PC-3 (cell line): ENCODE measurements at regions not wholly inside any gene's neighbourhood (a gene's known extent, or its start where the extent isn't known, plus 50 kb on each side); places are given as distances from the start of the nearest gene placed in this dataset.
A peak's percentile ranks its signal among the peaks of the same experiment; 100 is the strongest.

ENCODE experiments used
- ATAC-seq: fragments of 200-7000 bp; cut with Tn5 transposase; 2 replicates; pipeline ENCODE4 v1.9.1; 2020; ENCODE audit warnings: mild to moderate bottlenecking, moderate library complexity
- BruUV-seq: library from RNA; stranded (reverse); fragments of 400-500 nt; replicated peaks from 2 replicates; lab custom pipeline; 2021; lab: Mats Ljungman, UMichigan
- CTCF ChIA-PET: fragments of 300-600 bp; sonication (Branson Sonifier 250); formaldehyde crosslinking; loops from one replicate; lab custom pipeline; 2022; ENCODE audit warnings: antibody characterized with exemption; lab: Charles Lee
- POLR2A ChIA-PET: fragments of 300-600 bp; sonication (Branson Sonifier 250); formaldehyde crosslinking; loops from one replicate; lab custom pipeline; 2022; ENCODE audit warnings: antibody characterized with exemption; ENCODE audit not compliant: unreplicated experiment; lab: Charles Lee
- DNase-seq: peaks from one replicate; pipeline ENCODE4 v3.0.0-alpha.2; 2015
- H2AFZ ChIP-seq: fragments of 300-600 bp; sonication (generic); 2 replicates; pipeline ENCODE4 v1.6.0; 2016; ENCODE audit warnings: antibody characterized with exemption, low read length
- H3F3A ChIP-seq: fragments of 300-600 bp; sonication (generic); one replicate; pipeline ENCODE4 v1.6.0; 2017; ENCODE audit warnings: antibody characterized with exemption, low read length, control low read depth, mild to moderate bottlenecking; ENCODE audit not compliant: unreplicated experiment
- H3K27ac ChIP-seq: fragments of 300-600 bp; sonication (generic); 2 replicates; pipeline ENCODE4 v1.5.1; 2016; ENCODE audit warnings: mild to moderate bottlenecking, low read length
- H3K27me3 ChIP-seq: fragments of 300-600 bp; sonication (generic); 2 replicates; pipeline ENCODE4 v1.6.1; 2016; ENCODE audit warnings: low read length, mixed read lengths
- H3K36me3 ChIP-seq: fragments of 300-600 bp; sonication (generic); 2 replicates; pipeline ENCODE4 v1.6.1; 2016; ENCODE audit warnings: low read depth, mixed run types, low read length, mixed read lengths
- H3K4me1 ChIP-seq: fragments of 300-600 bp; sonication (generic); 2 replicates; pipeline ENCODE4 v1.5.1; 2016; ENCODE audit warnings: low read length; ENCODE audit not compliant: insufficient read depth
- H3K4me2 ChIP-seq: fragments of 300-600 bp; sonication (generic); 2 replicates; pipeline ENCODE4 v1.6.0; 2016; ENCODE audit warnings: low read length
- H3K4me3 ChIP-seq: fragments of 300-600 bp; sonication (generic); 2 replicates; pipeline ENCODE4 v1.5.1; 2016; ENCODE audit warnings: mild to moderate bottlenecking, low read length, mixed read lengths
- H3K79me2 ChIP-seq: fragments of 300-600 bp; sonication (generic); 2 replicates; pipeline ENCODE4 v1.6.1; 2017; ENCODE audit warnings: low read length, mixed read lengths
- H3K9ac ChIP-seq: fragments of 300-600 bp; sonication (generic); 2 replicates; pipeline ENCODE4 v1.6.0; 2016; ENCODE audit warnings: mild to moderate bottlenecking, low read length
- H3K9me2 ChIP-seq: fragments of 300-600 bp; sonication (generic); replicated peaks from 2 replicates; pipeline ENCODE4 v1.6.1; 2016; ENCODE audit warnings: mixed run types, low read length, mixed read lengths
- H3K9me3 ChIP-seq: fragments of 300-600 bp; sonication (generic); 2 replicates; pipeline ENCODE4 v1.6.1; 2016; ENCODE audit warnings: low read length, mixed read lengths
- H4K20me1 ChIP-seq: fragments of 300-600 bp; sonication (generic); 2 replicates; pipeline ENCODE4 v1.6.1; 2016; ENCODE audit warnings: low read length, mixed read lengths
- CTCF ChIP-seq: fragments of 300-600 bp; sonication (generic); conservative IDR thresholded peaks from 2 replicates; pipeline ENCODE4 v1.5.1; 2017; ENCODE audit warnings: antibody characterized with exemption, low read depth, mild to moderate bottlenecking, low read length
- EZH2 ChIP-seq: fragments of 300-600 bp; sonication (generic); IDR thresholded peaks from one replicate; pipeline ENCODE4 v1.6.1; 2017; ENCODE audit warnings: antibody characterized with exemption, mild to moderate bottlenecking, low read length; ENCODE audit not compliant: unreplicated experiment
- EZH2phosphoT487 ChIP-seq: fragments of 300-600 bp; sonication (generic); IDR thresholded peaks from 2 replicates; pipeline ENCODE4 v1.6.1; 2018; ENCODE audit warnings: mild to moderate bottlenecking, antibody characterized with exemption, low read length, borderline replicate concordance
- intact Hi-C: fragments of 100-400 bp; cut with micrococcal nuclease; formaldehyde crosslinking; loops from 2 replicates; pipeline ENCODE4 v1.9.0; 2023

- ChIA-PET POLR2A (no interaction called here), CTCF (no interaction called here)
- intact Hi-C loops = no loop called here
- Histone ChIP-seq H3K27ac (no peak overlapping the region), H3K4me2 (no peak overlapping the region), H3K4me1 (no peaks in the 10 kb centered on the region), H3K4me3 (no peak overlapping the region), H3K36me3 (no peaks in the 10 kb centered on the region), H2AFZ (no peak overlapping the region), H3K9me3 (no peaks in the 10 kb centered on the region), H3K9ac (no peak overlapping the region), H4K20me1 (no peaks in the 10 kb centered on the region), H3F3A (no peaks in the 10 kb centered on the region), H3K27me3 (peaks cover 37% of the 10 kb centered on the region), H3K9me2 (no peaks in the 10 kb centered on the region), H3K79me2 (no peaks in the 10 kb centered on the region)
- peak; percentile 25 for DNase-seq
- TF ChIP-seq EZH2phosphoT487 = no peak
- TF ChIP-seq CTCF = no peak
- no peak for TF ChIP-seq EZH2
- ATAC-seq = no peak
- no TSS peak for BruUV-seq
These were observed 194.5 kb upstream of the APCDD1 start for GRCh38 chr18:10259901-10260300.

- ChIA-PET POLR2A (no interaction called here), CTCF (no interaction called here)
- Histone ChIP-seq H3K9me2 (no peaks in the 10 kb centered on the region), H4K20me1 (no peaks in the 10 kb centered on the region), H3K27me3 (peaks cover 40% of the 10 kb centered on the region), H2AFZ (no peak overlapping the region), H3K4me2 (no peak overlapping the region), H3K9me3 (no peaks in the 10 kb centered on the region), H3K36me3 (no peaks in the 10 kb centered on the region), H3K27ac (no peak overlapping the region), H3K4me3 (no peak overlapping the region), H3K9ac (no peak overlapping the region), H3K4me1 (no peaks in the 10 kb centered on the region), H3F3A (no peaks in the 10 kb centered on the region), H3K79me2 (no peaks in the 10 kb centered on the region)
- no TSS peak for BruUV-seq
- intact Hi-C loops = no loop called here
- TF ChIP-seq EZH2phosphoT487 = no peak
- no peak for TF ChIP-seq EZH2
- TF ChIP-seq CTCF = no peak
- no peak for DNase-seq
- no peak for ATAC-seq
These were observed 192.8 kb upstream of the APCDD1 start for GRCh38 chr18:10261344-10262276.

GRCh38 chr18:10262566-10262965, 191.9 kb upstream of the APCDD1 start:
- BruUV-seq = no TSS peak
- Histone ChIP-seq H3K27ac (no peak overlapping the region), H3K4me2 (no peak overlapping the region), H3K9me3 (no peaks in the 10 kb centered on the region), H3K4me3 (no peak overlapping the region), H3F3A (no peaks in the 10 kb centered on the region), H3K9me2 (no peaks in the 10 kb centered on the region), H3K36me3 (no peaks in the 10 kb centered on the region), H3K79me2 (no peaks in the 10 kb centered on the region), H3K4me1 (no peaks in the 10 kb centered on the region), H3K9ac (no peak overlapping the region), H3K27me3 (peaks cover 40% of the 10 kb centered on the region), H2AFZ (no peak overlapping the region), H4K20me1 (no peaks in the 10 kb centered on the region)
- TF ChIP-seq EZH2 (no peak), CTCF (no peak), EZH2phosphoT487 (no peak)
- intact Hi-C loops = no loop called here
- POLR2A ChIA-PET = no interaction called here
- ATAC-seq (no peak), DNase-seq (no peak)
- CTCF ChIA-PET = no interaction called here
